ENCODE measurements at regions not wholly inside any gene's neighbourhood (a gene's known extent, or its start where the extent isn't known, plus 50 kb on each side); places are given as distances from the start of the nearest gene placed in this dataset.

DNA sequence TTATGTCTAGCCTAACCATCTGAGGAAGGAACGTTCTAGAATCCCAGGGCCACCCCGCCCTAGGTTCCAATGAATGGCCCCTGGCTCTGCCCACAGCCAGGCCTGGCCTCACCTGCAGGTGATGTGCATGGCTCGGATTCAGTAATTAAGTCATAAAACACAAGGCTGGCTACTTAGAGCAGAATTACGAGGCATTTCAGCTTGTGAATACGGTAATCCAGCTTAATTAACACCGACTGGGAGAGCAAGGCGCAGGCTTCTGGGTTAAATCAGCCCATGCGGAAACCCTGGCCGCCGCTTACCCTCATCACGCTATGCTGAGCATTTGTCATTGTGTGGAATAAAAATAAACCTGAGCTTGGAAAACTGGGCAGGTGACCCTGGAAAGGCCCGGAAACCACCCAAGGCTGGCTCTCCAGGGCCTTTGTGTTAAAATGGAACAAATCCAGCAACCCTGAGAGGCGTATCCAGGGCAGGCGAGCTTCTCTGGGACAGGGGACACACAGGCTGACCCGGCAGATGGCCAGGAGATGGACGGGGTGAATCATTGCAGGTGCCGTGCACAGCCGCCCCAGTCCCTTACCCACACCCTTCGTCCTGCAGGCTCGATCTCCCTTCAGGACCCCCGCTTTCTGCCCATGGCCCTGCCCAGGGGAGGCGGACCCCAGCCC is 220.2 kb downstream of the CTTN start:
- no peaks in the 10 kb centered on the region for H4K20me1 ChIP-seq (ENCODE audit: insufficient read depth, low read length)
- H3K9me3 ChIP-seq (ENCODE audit: low read depth, low read length), result no peaks in the 10 kb centered on the region
- no peak overlapping the region for H2AFZ ChIP-seq (ENCODE audit: low read length)
- no peaks in the 10 kb centered on the region for H3K79me2 ChIP-seq (ENCODE audit: insufficient read depth, low read length)
- no peaks in the 10 kb centered on the region for H3K27me3 ChIP-seq (ENCODE audit: insufficient read depth, low read length)
- no peaks in the 10 kb centered on the region for H3K4me1 ChIP-seq (ENCODE audit: insufficient read depth, low read length)
- peak; percentile 43 for DNase-seq (ENCODE audit: insufficient read length, low spot score, missing footprints)
- no peak overlapping the region for H3K27ac ChIP-seq (ENCODE audit: low read depth, low read length)
- TF ChIP-seq, protein P1, sequence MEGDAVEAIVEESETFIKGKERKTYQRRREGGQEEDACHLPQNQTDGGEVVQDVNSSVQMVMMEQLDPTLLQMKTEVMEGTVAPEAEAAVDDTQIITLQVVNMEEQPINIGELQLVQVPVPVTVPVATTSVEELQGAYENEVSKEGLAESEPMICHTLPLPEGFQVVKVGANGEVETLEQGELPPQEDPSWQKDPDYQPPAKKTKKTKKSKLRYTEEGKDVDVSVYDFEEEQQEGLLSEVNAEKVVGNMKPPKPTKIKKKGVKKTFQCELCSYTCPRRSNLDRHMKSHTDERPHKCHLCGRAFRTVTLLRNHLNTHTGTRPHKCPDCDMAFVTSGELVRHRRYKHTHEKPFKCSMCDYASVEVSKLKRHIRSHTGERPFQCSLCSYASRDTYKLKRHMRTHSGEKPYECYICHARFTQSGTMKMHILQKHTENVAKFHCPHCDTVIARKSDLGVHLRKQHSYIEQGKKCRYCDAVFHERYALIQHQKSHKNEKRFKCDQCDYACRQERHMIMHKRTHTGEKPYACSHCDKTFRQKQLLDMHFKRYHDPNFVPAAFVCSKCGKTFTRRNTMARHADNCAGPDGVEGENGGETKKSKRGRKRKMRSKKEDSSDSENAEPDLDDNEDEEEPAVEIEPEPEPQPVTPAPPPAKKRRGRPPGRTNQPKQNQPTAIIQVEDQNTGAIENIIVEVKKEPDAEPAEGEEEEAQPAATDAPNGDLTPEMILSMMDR (IDR thresholded peaks at IDR 0.05; ENCODE audit: extremely low read depth, low read depth, low read length), result no peak
- H3K4me3 ChIP-seq (ENCODE audit: insufficient read depth, low read length), result no peak overlapping the region
- no peaks in the 10 kb centered on the region for H3K36me3 ChIP-seq (ENCODE audit: insufficient read depth, low read length)
- no peak overlapping the region for H3K4me2 ChIP-seq (ENCODE audit: insufficient read depth, low read length)

DNA sequence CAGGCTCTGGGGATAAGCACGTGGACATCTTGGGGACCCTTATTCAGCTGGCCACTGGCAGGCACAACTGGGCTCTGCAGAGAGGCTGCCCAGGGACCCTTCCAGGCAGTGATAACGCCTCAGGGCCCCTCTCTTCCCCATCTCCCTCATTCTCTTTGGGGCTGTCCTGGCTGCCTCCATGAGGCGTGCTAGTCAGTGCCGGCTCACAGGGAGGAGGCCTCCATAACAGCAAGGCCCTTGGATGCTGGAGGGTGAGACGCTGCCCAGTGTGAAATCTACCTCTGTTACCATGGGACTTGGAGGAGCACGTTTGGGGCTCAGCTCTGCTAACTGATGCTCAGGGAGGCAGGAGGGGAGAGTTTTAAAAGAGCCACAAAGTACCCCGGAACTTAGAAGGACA is 221.3 kb downstream of the CTTN start:
- H3K9me3 ChIP-seq (ENCODE audit: low read depth, low read length), result no peaks in the 10 kb centered on the region

DNA sequence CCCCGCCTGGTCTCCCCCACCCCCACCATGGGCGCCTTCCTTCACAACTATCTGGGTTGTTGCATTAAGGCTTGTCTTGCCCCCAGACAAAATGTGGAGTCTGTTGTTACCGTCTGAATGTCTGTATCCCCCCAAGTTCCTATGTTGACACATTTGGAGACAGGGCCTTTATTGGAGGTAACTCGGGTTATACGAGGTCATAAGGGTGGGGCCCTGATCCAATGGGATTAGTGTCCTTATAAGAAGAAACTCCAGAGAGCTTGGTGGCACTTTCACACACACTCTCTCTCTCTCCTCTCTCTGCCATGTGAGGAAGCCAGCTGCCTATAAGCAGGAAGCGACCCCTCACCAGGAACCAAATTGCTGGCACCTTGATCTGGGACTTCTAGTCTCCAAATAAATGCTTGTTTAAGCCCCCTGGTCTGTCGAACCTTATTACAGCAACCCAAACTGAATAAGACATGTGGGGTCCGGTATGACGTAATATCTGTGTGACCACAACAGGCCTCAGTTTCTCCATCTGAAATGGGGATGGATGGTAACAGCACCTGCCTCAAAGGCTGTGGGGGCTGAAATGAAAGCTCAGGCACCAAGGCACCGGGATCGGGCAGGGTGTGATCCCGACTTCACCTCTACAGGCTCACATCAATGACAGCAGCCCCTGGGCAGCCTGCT is 222.3 kb downstream of the CTTN start:
- TF ChIP-seq, protein P1 (IDR thresholded peaks at IDR 0.05; ENCODE audit: extremely low read depth, low read depth, low read length), result no peak
- Histone ChIP-seq H2AFZ (ENCODE audit: low read length) (no peak overlapping the region), H3K27ac (ENCODE audit: low read depth, low read length) (no peak overlapping the region), H3K4me2 (ENCODE audit: insufficient read depth, low read length) (no peak overlapping the region), H3K9me3 (ENCODE audit: low read depth, low read length) (no peaks in the 10 kb centered on the region), H4K20me1 (ENCODE audit: insufficient read depth, low read length) (no peaks in the 10 kb centered on the region), H3K36me3 (ENCODE audit: insufficient read depth, low read length) (no peaks in the 10 kb centered on the region), H3K4me1 (ENCODE audit: insufficient read depth, low read length) (no peaks in the 10 kb centered on the region), H3K79me2 (ENCODE audit: insufficient read depth, low read length) (no peaks in the 10 kb centered on the region), H3K4me3 (ENCODE audit: insufficient read depth, low read length) (no peak overlapping the region), H3K27me3 (ENCODE audit: insufficient read depth, low read length) (no peaks in the 10 kb centered on the region)
- no peak for DNase-seq (ENCODE audit: insufficient read length, low spot score, missing footprints)

More for the DNA sequence above, 221.3 kb downstream of the CTTN start:
- no peaks in the 10 kb centered on the region for H3K79me2 ChIP-seq (ENCODE audit: insufficient read depth, low read length)
- no peak overlapping the region for H2AFZ ChIP-seq (ENCODE audit: low read length)
- no peaks in the 10 kb centered on the region for H3K36me3 ChIP-seq (ENCODE audit: insufficient read depth, low read length)
- H3K4me2 ChIP-seq (ENCODE audit: insufficient read depth, low read length), result no peak overlapping the region
- H4K20me1 ChIP-seq (ENCODE audit: insufficient read depth, low read length), result no peaks in the 10 kb centered on the region
- no peaks in the 10 kb centered on the region for H3K27me3 ChIP-seq (ENCODE audit: insufficient read depth, low read length)
- no peaks in the 10 kb centered on the region for H3K4me1 ChIP-seq (ENCODE audit: insufficient read depth, low read length)
- H3K4me3 ChIP-seq (ENCODE audit: insufficient read depth, low read length), result no peak overlapping the region
- DNase-seq (ENCODE audit: insufficient read length, low spot score, missing footprints), result peak; percentile 52
- H3K27ac ChIP-seq (ENCODE audit: low read depth, low read length), result no peak overlapping the region
- TF ChIP-seq, protein P1 (IDR thresholded peaks at IDR 0.05; ENCODE audit: extremely low read depth, low read depth, low read length), result no peak

DNA sequence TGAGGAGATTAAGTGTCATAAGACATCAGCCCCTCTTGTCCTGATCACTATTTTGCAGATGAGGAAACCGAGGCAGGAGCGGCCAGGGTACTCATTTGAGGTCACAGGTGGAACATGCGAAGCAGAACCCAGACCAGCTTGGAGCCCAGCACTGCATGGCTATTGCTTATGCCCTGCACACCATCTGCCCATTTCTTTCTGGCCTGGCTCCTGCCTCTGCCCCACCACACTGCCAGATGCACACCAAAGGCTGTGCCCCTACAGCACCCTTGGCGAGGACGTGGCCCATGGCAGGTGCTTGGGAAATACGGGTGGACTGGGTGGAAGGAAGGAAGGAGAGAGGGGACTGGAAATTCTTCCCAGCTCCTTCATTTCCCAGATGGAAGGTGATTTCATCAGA is 222.9 kb downstream of the CTTN start:
- Histone ChIP-seq H3K27ac (ENCODE audit: low read depth, low read length) (no peak overlapping the region), H3K36me3 (ENCODE audit: insufficient read depth, low read length) (no peaks in the 10 kb centered on the region), H3K4me2 (ENCODE audit: insufficient read depth, low read length) (no peak overlapping the region), H4K20me1 (ENCODE audit: insufficient read depth, low read length) (no peaks in the 10 kb centered on the region), H3K4me3 (ENCODE audit: insufficient read depth, low read length) (no peak overlapping the region), H3K27me3 (ENCODE audit: insufficient read depth, low read length) (no peaks in the 10 kb centered on the region), H3K79me2 (ENCODE audit: insufficient read depth, low read length) (no peaks in the 10 kb centered on the region), H3K9me3 (ENCODE audit: low read depth, low read length) (no peaks in the 10 kb centered on the region), H3K4me1 (ENCODE audit: insufficient read depth, low read length) (no peaks in the 10 kb centered on the region), H2AFZ (ENCODE audit: low read length) (no peak overlapping the region)
- peak; percentile 62 for DNase-seq (ENCODE audit: insufficient read length, low spot score, missing footprints)
- TF ChIP-seq, protein P1 (IDR thresholded peaks at IDR 0.05; ENCODE audit: extremely low read depth, low read depth, low read length), result no peak

Data from osteoblast (primary cell).